GM13977 (cell line): ENCODE measurements at regions not wholly inside any gene's neighbourhood (a gene's known extent, or its start where the extent isn't known, plus 50 kb on each side); places are given as distances from the start of the nearest gene placed in this dataset.
"Not testable (repeated sequence)": the region's sequence is repeated elsewhere in the genome, so short reads cannot be mapped to it uniquely, and the experiment has no call there.

ENCODE experiments used
- DNase-seq: peaks from one replicate; pipeline ENCODE4 v3.0.0; 2012; ENCODE audit warnings: low spot score
- in situ Hi-C: fragments of 300-500 bp; cut with MboI; formaldehyde crosslinking; loops from one replicate; pipeline ENCODE4 v1.12.0; 2022; ENCODE audit warnings: low sequenced_read_pairs, low pct_unique_long_range_greater_than_20kb, mixed read lengths, inconsistent platforms; ENCODE audit not compliant: unreplicated experiment
- TF ChIP-seq, protein P1 (sequence below): IDR thresholded peaks from 2 replicates; pipeline ENCODE4 v1.5.1; 2012; ENCODE audit warnings: mild to moderate bottlenecking, control low read depth; ENCODE audit not compliant: insufficient read depth; ENCODE audit errors: extremely low read depth, missing control alignments

DNA sequence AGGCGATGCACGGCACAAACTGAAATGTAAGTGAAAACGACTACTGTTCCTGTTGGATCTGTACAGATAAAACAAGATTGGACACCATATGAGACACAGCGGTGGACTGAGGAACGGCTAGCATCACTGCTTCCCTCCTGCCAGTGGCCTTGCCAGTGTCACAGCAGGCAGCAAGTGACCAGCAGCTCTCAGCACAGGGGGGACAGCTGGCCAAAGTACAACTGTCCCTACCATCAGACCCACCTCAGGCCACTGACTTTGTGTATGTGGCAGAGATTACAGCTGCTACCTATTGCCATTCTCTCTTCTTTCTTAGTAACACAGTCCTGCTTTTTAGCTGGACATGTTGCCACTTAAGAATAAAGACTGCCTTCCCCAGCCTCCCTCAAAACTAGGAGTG, 80.0 kb upstream of the SLC66A3 start:
- DNase-seq, result no peak
- in situ Hi-C loops, result no loop called here
- TF ChIP-seq, protein P1, sequence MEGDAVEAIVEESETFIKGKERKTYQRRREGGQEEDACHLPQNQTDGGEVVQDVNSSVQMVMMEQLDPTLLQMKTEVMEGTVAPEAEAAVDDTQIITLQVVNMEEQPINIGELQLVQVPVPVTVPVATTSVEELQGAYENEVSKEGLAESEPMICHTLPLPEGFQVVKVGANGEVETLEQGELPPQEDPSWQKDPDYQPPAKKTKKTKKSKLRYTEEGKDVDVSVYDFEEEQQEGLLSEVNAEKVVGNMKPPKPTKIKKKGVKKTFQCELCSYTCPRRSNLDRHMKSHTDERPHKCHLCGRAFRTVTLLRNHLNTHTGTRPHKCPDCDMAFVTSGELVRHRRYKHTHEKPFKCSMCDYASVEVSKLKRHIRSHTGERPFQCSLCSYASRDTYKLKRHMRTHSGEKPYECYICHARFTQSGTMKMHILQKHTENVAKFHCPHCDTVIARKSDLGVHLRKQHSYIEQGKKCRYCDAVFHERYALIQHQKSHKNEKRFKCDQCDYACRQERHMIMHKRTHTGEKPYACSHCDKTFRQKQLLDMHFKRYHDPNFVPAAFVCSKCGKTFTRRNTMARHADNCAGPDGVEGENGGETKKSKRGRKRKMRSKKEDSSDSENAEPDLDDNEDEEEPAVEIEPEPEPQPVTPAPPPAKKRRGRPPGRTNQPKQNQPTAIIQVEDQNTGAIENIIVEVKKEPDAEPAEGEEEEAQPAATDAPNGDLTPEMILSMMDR, result no peak

DNA sequence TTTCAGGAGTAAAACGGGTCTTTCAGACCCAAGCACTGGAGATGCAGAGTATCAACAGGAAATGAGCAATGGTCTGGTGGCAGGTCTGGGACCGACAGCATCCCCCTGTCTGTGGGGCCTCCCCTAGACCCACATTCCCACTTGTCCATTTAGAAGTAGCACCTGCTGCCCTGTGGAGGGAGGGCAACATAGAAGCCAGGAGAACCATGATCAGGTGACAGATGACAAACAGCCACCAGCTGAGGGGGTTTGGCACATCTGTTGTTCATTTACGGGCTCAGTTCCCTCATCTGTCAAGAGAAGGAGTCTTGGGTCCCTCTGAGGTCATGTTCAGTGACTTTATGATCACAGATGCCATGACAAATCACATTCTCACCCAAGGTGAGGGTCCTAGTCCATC, 77.9 kb upstream of the SLC66A3 start:
- in situ Hi-C loops, result no loop called here
- TF ChIP-seq, protein P1, result no peak
- no peak for DNase-seq

DNA sequence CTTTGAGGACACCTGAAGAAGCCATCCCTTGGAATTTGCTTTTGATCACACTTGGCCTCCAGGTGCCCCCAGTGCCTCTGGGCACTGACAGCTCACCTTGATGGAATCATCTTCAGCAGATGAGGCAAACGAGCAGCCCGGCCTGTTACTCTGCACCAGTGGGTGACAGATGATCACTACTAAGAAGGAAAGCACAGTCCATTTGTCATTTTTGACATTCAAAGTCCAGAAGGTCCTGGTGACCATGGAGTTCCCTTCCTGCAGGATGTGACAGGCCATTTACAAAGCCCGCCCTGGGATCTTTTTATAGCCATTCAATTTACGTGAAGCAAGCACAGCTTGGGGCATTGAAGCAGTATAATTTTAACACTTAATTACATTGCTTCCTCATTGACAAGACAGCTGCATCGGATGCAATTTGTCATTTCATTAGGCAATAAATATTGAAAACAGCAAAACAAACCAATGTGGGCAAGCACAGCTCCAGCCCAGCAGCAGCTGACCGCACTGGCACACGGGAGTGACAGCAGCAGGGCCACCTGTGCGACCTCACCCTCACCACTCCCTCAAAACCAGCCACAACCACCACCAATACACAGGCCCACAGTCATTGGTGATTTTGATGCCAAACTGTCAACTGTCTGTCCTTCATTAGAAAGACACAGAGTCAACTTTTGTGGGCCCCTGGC, 76.0 kb upstream of the SLC66A3 start:
- in situ Hi-C loops, result no loop called here
- TF ChIP-seq, protein P1, result no peak
- DNase-seq, result no peak

DNA sequence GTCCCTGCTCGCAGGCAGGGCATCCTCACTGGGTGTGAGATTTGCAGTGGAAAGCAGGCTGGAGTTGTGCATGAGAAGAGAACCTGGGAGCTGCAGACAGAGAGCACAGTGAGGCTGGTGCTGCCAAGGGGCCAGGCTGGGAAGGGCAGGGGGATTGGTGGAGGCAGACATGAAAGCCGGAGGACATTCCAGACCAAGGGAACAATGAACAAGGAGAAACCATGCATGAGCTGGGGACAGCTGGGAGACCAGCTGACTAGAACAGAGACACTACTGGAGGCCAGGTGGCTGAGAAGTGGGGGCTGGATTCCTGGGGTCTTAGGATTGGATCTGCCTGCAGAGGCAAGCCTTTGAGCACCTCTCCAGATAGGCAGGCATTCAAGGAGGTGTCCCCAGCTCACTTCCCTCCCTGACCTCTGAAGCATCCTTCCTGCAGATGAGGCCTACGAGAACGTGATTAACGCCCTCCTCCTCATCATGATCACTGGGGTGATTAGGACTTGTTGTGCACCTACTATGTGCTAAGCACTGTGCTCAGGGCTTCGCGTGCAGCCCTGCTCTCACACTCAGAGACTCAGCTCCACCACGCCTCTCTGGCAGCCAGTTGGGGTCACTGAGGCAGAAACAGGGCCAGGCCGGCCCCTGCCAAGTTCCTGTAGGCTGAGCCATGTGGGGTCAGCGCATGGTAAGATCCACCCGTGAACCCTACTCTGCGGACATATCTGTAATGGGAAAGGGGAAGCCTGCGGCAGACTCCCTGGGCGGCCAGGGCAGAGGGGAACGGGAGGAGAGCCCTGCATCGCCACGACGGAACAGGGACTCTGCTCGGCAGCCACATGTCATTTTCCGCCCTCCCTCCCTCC, 74.8 kb upstream of the SLC66A3 start:
- no peak for DNase-seq
- in situ Hi-C loops, result no loop called here
- TF ChIP-seq, protein P1, result no peak

DNA sequence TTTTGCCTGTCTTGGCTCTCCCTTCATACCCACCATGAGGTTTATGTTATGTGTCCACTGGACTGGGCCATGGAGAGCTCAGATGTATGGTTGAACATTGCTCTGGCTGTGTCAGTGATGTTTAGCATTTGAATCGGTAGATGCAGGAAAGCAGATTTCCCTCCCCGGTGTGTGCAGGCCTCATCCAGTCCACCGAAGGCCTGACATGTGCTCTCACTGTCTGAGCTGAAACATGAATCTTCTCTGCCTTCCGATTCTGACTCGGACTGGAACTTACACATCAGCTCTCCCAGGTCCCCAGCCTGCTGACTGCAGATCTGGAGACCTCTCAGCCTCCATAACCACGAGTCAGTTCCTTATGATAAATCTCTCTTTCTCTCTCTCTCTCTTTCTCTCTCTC, 72.4 kb upstream of the SLC66A3 start:
- in situ Hi-C loops, result no loop called here
- TF ChIP-seq, protein P1, result no peak
- DNase-seq, result no peak

DNA sequence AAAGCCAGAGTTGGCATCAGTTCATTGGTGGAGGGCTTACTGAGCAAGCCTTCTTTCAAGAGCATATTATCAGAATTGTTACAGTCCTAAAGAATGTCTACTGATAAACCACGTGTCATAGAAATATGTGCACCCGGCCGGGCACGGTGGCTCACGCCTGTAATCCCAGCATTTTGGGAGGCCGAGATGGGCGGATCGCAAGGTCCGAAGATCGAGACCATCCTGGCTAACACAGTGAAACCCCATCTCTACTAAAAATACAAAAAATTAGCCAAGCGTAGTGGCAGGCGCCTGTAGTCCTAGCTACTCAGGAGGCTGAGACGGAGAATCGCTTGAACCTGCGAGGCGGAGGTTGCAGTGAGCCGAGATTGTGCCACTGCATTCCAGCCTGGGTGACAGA, 66.4 kb upstream of the SLC66A3 start:
- in situ Hi-C loops, DNase-seq: not testable (repeated sequence)

DNA sequence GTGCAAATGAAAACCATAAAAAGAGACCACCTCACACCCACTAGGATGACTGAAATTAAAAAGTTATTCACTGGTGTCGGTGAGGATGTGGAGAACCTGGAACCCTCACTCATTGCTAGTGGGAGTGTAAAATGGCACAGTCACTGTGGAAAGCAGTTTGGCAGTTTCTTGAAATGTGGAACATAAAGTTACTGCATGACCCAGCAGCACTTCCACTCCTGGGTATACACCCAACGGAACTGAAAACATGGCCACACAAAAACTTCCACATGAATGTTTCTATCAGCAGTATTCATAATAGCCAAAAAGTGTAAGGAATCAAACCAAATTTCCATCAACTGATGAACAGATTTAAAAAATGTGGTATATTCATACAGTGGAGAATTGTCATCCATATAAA, 65.1 kb upstream of the SLC66A3 start:
- in situ Hi-C loops, result no loop called here
- TF ChIP-seq, protein P1, result no peak

More for the DNA sequence above, 65.1 kb upstream of the SLC66A3 start:
- no peak for DNase-seq
